Lower leg skin (tissue), 3 donors: ENCODE measurements at regions not wholly inside any gene's neighbourhood (a gene's known extent, or its start where the extent isn't known, plus 50 kb on each side); places are given as distances from the start of the nearest gene placed in this dataset.

Source experiments
- CTCF ChIP-seq, 3 donors: fragments of 450-650 bp; IDR thresholded peaks; one replicate each; pipeline ENCODE4 v1.5.1; 2016; ENCODE audit warnings: antibody characterized with exemption in 3 of 3, mild to moderate bottlenecking in 3 of 3, moderate library complexity in 2 of 3
- POLR2A ChIP-seq, 2 donors: fragments of 450-650 bp; IDR thresholded peaks; one replicate each; pipeline ENCODE4 v1.6.1; 2016 to 2017; ENCODE audit warnings: antibody characterized with exemption in 2 of 2, mild to moderate bottlenecking in 1 of 2, moderate library complexity in 1 of 2

GRCh38 chr12:97312570-97313135 is 150.0 kb upstream of the RMST start:
- TF ChIP-seq CTCF (IDR thresholded peaks at IDR 0.05) (no peak), POLR2A (IDR thresholded peaks at IDR 0.05) (no peak)
